ENCODE measurements at regions not wholly inside any gene's neighbourhood (a gene's known extent, or its start where the extent isn't known, plus 50 kb on each side); places are given as distances from the start of the nearest gene placed in this dataset.
A peak's percentile ranks its signal among the peaks of the same experiment; 100 is the strongest.

GRCh38 chr11:90542092-90542491 is 319.2 kb upstream of the CHORDC1 start:
- TF ChIP-seq CTCF (IDR thresholded peaks at IDR 0.05; ENCODE audit: poor library complexity, severe bottlenecking): peak; percentile 16

GRCh38 chr11:90536301-90536700 is 313.5 kb upstream of the CHORDC1 start:
- Histone ChIP-seq H3K4me3 (ENCODE audit: severe bottlenecking) (no peak overlapping the region), H3K27ac (ENCODE audit: poor library complexity, severe bottlenecking) (no peak overlapping the region), H3K9me3 (ENCODE audit: severe bottlenecking) (no peaks in the 10 kb centered on the region), H3K36me3 (ENCODE audit: low read depth) (no peaks in the 10 kb centered on the region), H3K4me1 (ENCODE audit: insufficient read depth, poor library complexity, severe bottlenecking) (no peaks in the 10 kb centered on the region), H3K27me3 (ENCODE audit: insufficient read depth, poor library complexity, severe bottlenecking) (no peaks in the 10 kb centered on the region)
- TF ChIP-seq CTCF (IDR thresholded peaks at IDR 0.05; ENCODE audit: poor library complexity, severe bottlenecking): no peak
- ATAC-seq (ENCODE audit: low read depth) (no peak), DNase-seq (ENCODE audit: low spot score) (no peak)

More at GRCh38 chr11:90542092-90542491, 319.2 kb upstream of the CHORDC1 start:
- Histone ChIP-seq H3K4me3 (ENCODE audit: severe bottlenecking) (no peak overlapping the region), H3K4me1 (ENCODE audit: insufficient read depth, poor library complexity, severe bottlenecking) (no peaks in the 10 kb centered on the region), H3K9me3 (ENCODE audit: severe bottlenecking) (no peaks in the 10 kb centered on the region), H3K27me3 (ENCODE audit: insufficient read depth, poor library complexity, severe bottlenecking) (no peaks in the 10 kb centered on the region), H3K36me3 (ENCODE audit: low read depth) (no peaks in the 10 kb centered on the region), H3K27ac (ENCODE audit: poor library complexity, severe bottlenecking) (no peak overlapping the region)
- DNase-seq (ENCODE audit: low spot score) (no peak), ATAC-seq (ENCODE audit: low read depth) (no peak)

GRCh38 chr11:90532125-90532524 is 309.3 kb upstream of the CHORDC1 start:
- Histone ChIP-seq H3K9me3 (ENCODE audit: severe bottlenecking) (no peaks in the 10 kb centered on the region), H3K4me1 (ENCODE audit: insufficient read depth, poor library complexity, severe bottlenecking) (no peaks in the 10 kb centered on the region), H3K36me3 (ENCODE audit: low read depth) (no peaks in the 10 kb centered on the region), H3K4me3 (ENCODE audit: severe bottlenecking) (no peak overlapping the region), H3K27ac (ENCODE audit: poor library complexity, severe bottlenecking) (no peak overlapping the region), H3K27me3 (ENCODE audit: insufficient read depth, poor library complexity, severe bottlenecking) (no peaks in the 10 kb centered on the region)
- DNase-seq (ENCODE audit: low spot score): no peak
- TF ChIP-seq CTCF (IDR thresholded peaks at IDR 0.05; ENCODE audit: poor library complexity, severe bottlenecking): no peak
- ATAC-seq (ENCODE audit: low read depth): no peak

- no peak for TF ChIP-seq CTCF (IDR thresholded peaks at IDR 0.05; ENCODE audit: poor library complexity, severe bottlenecking)
Measured at GRCh38 chr11:90531001-90531400, 308.2 kb upstream of the CHORDC1 start.

GRCh38 chr11:90525962-90526361 is 303.1 kb upstream of the CHORDC1 start:
- Histone ChIP-seq H3K27me3 (ENCODE audit: insufficient read depth, poor library complexity, severe bottlenecking) (no peaks in the 10 kb centered on the region), H3K36me3 (ENCODE audit: low read depth) (no peaks in the 10 kb centered on the region), H3K27ac (ENCODE audit: poor library complexity, severe bottlenecking) (no peak overlapping the region), H3K9me3 (ENCODE audit: severe bottlenecking) (no peaks in the 10 kb centered on the region), H3K4me1 (ENCODE audit: insufficient read depth, poor library complexity, severe bottlenecking) (no peaks in the 10 kb centered on the region), H3K4me3 (ENCODE audit: severe bottlenecking) (no peak overlapping the region)
- no peak for DNase-seq (ENCODE audit: low spot score)
- no peak for ATAC-seq (ENCODE audit: low read depth)
- TF ChIP-seq CTCF (IDR thresholded peaks at IDR 0.05; ENCODE audit: poor library complexity, severe bottlenecking): no peak

More at GRCh38 chr11:90531001-90531400, 308.2 kb upstream of the CHORDC1 start:
- Histone ChIP-seq H3K4me1 (ENCODE audit: insufficient read depth, poor library complexity, severe bottlenecking) (no peaks in the 10 kb centered on the region), H3K9me3 (ENCODE audit: severe bottlenecking) (no peaks in the 10 kb centered on the region), H3K36me3 (ENCODE audit: low read depth) (no peaks in the 10 kb centered on the region), H3K27ac (ENCODE audit: poor library complexity, severe bottlenecking) (no peak overlapping the region), H3K4me3 (ENCODE audit: severe bottlenecking) (no peak overlapping the region), H3K27me3 (ENCODE audit: insufficient read depth, poor library complexity, severe bottlenecking) (no peaks in the 10 kb centered on the region)
- DNase-seq (ENCODE audit: low spot score): no peak
- ATAC-seq (ENCODE audit: low read depth): no peak
